ENCODE measurements at regions not wholly inside any gene's neighbourhood (a gene's known extent, or its start where the extent isn't known, plus 50 kb on each side); places are given as distances from the start of the nearest gene placed in this dataset.

- H3K9me3 Mint-ChIP-seq, result peaks cover 0 to 3% (median 0%) of the 10 kb centered on the region in 7 donors
- WGBS (ENCODE audit: insufficient coverage), result 60% methylated on average over 1 of the region's 3 CpGs
- H3K9ac ChIP-seq (ENCODE audit: insufficient read depth, low read length, poor library complexity, severe bottlenecking), result no peak overlapping the region
- H3K4me1 ChIP-seq (ENCODE audit: control insufficient read depth in 1 of 2, insufficient read depth in 2 of 2, low read length in 2 of 2), result no peaks in the 10 kb centered on the region
- H4K20me1 ChIP-seq (ENCODE audit: insufficient read depth, low read length), result no peaks in the 10 kb centered on the region
- no peaks in the 10 kb centered on the region for H3K36me3 ChIP-seq (replicated peaks in 1 of 2; ENCODE audit: control insufficient read depth in 1 of 2, insufficient read depth in 2 of 2, low read length in 2 of 2)
- H3K79me2 ChIP-seq (ENCODE audit: insufficient read depth, low read length), result no peaks in the 10 kb centered on the region
- no peaks in the 10 kb centered on the region for H3K27me3 ChIP-seq (ENCODE audit: control insufficient read depth in 2 of 2, insufficient read depth in 2 of 2, low read length in 2 of 2)
- H3K27ac ChIP-seq (ENCODE audit: low read depth in 1 of 2, low read length in 2 of 2), result no peak overlapping the region
- no peak overlapping the region for H2AFZ ChIP-seq (ENCODE audit: insufficient read depth, low read depth, low read length, poor library complexity, severe bottlenecking)
- no peak overlapping the region for H3K4me3 ChIP-seq (replicated peaks in 1 of 3; ENCODE audit: low read depth in 2 of 3, low read length in 3 of 3)
- H3K4me3 Mint-ChIP-seq, result no peak overlapping the region
- no peaks in the 10 kb centered on the region for H3K36me3 Mint-ChIP-seq
- no peak overlapping the region for H3K27ac Mint-ChIP-seq
- intact Hi-C loops (cut with micrococcal nuclease), result no loop called here
- no peak for DNase-seq
- H3K4me2 ChIP-seq (replicated peaks; ENCODE audit: extremely low read depth, low read length, poor library complexity, severe bottlenecking), result no peak overlapping the region
- H3K4me1 Mint-ChIP-seq, result no peaks in the 10 kb centered on the region
- no peak for TF ChIP-seq CTCF (IDR thresholded peaks at IDR 0.05)
- no peaks in the 10 kb centered on the region for H3K9me3 ChIP-seq (replicated peaks in 1 of 2; ENCODE audit: control insufficient read depth in 1 of 2, insufficient read depth in 1 of 2, low read length in 2 of 2)
- H3K27me3 Mint-ChIP-seq (ENCODE audit: low read depth in 3 of 3), result peaks cover 0 to under 1% (median 0%) of the 10 kb centered on the region in 3 donors
Observed at GRCh38 chr12:98085046-98085755, 430.2 kb upstream of the TMPO start.

- peaks cover 0 to 1% (median 0%) of the 10 kb centered on the region in 3 donors for H3K27me3 Mint-ChIP-seq (ENCODE audit: low read depth in 3 of 3)
- intact Hi-C loops (cut with micrococcal nuclease), result no loop called here
- TF ChIP-seq CTCF (IDR thresholded peaks at IDR 0.05), result no peak
- Histone ChIP-seq H3K27ac (ENCODE audit: low read depth in 1 of 2, low read length in 2 of 2) (no peak overlapping the region), H4K20me1 (ENCODE audit: insufficient read depth, low read length) (no peaks in the 10 kb centered on the region), H3K9ac (ENCODE audit: insufficient read depth, low read length, poor library complexity, severe bottlenecking) (no peak overlapping the region), H3K9me3 (replicated peaks in 1 of 2; ENCODE audit: control insufficient read depth in 1 of 2, insufficient read depth in 1 of 2, low read length in 2 of 2) (peaks cover 0 to 2% of the 10 kb centered on the region in 2 donors), H3K27me3 (ENCODE audit: control insufficient read depth in 2 of 2, insufficient read depth in 2 of 2, low read length in 2 of 2) (no peaks in the 10 kb centered on the region), H3K4me3 (replicated peaks in 1 of 3; ENCODE audit: low read depth in 2 of 3, low read length in 3 of 3) (no peak overlapping the region), H2AFZ (ENCODE audit: insufficient read depth, low read depth, low read length, poor library complexity, severe bottlenecking) (no peak overlapping the region), H3K79me2 (ENCODE audit: insufficient read depth, low read length) (no peaks in the 10 kb centered on the region), H3K4me1 (ENCODE audit: control insufficient read depth in 1 of 2, insufficient read depth in 2 of 2, low read length in 2 of 2) (no peaks in the 10 kb centered on the region), H3K36me3 (replicated peaks in 1 of 2; ENCODE audit: control insufficient read depth in 1 of 2, insufficient read depth in 2 of 2, low read length in 2 of 2) (no peaks in the 10 kb centered on the region), H3K4me2 (replicated peaks; ENCODE audit: extremely low read depth, low read length, poor library complexity, severe bottlenecking) (no peak overlapping the region)
- peaks cover 0 to 4% (median 2%) of the 10 kb centered on the region in 7 donors for H3K9me3 Mint-ChIP-seq
- no peak overlapping the region for H3K27ac Mint-ChIP-seq
- H3K36me3 Mint-ChIP-seq, result no peaks in the 10 kb centered on the region
- H3K4me1 Mint-ChIP-seq, result no peaks in the 10 kb centered on the region
- no peak overlapping the region for H3K4me3 Mint-ChIP-seq
- 60% methylated on average over 2 of the region's 2 CpGs for WGBS (ENCODE audit: insufficient coverage)
- no peak for DNase-seq
Observed at GRCh38 chr12:98090731-98091130, 424.7 kb upstream of the TMPO start.
